GM18907 (cell line): ENCODE measurements at regions not wholly inside any gene's neighbourhood (a gene's known extent, or its start where the extent isn't known, plus 50 kb on each side); places are given as distances from the start of the nearest gene placed in this dataset.
A peak's percentile ranks its signal among the peaks of the same experiment; 100 is the strongest.

Source experiments
- ATAC-seq: cut with Tn5 transposase; IDR thresholded peaks from one replicate; pipeline ENCODE4 v1.9.1; 2021; ENCODE audit warnings: mild to moderate bottlenecking, moderate library complexity; ENCODE audit not compliant: unreplicated experiment

DNA sequence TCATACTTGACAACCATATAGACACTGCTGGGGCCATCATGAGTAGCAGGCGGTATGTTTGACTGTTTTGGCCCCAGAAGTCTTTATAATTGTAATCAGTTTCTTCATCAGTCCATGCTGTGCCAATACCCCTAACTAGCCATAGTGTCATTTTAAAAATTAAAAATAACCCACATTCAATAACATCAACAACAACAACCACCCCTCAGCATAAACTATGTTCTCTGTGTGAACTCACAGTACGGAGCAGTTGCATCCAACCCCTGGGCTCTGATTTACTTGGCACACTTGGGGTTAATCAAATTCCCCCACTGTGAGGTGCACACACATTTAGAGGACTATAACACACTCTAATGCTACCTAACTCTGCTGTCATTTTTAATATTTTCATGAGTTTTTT, 553.7 kb downstream of the USP25 start:
- no peak for ATAC-seq

DNA sequence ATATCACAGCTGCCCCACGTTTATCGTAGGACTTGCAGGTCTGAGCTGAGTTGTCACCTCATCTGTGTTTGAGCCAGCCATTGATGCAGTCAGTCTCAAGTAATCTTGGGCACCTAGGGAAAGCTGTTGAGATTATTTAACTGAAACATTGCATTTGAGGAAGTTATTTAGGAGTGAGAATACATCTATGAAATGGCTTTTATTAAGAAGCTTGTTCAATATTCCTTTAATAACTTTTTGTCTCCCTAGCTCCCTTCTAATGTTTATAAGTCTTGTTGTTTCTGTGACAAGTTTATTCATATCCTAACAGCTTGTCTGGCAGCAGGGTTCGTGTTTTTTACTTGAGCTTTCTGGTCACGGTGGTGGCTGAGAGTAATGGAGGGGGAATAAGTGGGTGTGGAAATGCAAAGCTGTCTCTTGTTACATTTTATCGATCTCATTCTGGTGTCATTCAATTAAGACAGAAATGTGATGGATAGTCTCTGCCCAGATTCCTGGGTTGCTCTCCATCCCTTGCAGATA, 555.9 kb downstream of the USP25 start:
- ATAC-seq: no peak

DNA sequence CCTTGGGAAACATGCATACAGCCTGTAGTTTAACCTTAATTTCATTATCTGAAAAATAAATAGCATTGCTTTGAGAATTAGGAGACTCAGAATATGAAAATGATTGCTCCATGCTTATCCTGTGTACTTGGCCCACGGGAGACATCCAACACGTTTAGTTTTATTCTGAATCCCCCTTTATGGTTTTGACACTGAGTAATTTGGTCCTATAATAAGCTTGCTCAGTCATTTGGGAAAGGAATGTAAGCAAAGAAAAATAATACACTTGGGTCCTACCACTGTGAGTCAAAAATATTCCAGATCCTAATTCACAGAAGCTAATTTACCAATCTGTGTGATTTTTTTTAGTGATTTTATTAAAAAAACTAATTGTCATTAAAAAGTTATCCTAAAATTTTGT, 557.3 kb downstream of the USP25 start:
- ATAC-seq: no peak

DNA sequence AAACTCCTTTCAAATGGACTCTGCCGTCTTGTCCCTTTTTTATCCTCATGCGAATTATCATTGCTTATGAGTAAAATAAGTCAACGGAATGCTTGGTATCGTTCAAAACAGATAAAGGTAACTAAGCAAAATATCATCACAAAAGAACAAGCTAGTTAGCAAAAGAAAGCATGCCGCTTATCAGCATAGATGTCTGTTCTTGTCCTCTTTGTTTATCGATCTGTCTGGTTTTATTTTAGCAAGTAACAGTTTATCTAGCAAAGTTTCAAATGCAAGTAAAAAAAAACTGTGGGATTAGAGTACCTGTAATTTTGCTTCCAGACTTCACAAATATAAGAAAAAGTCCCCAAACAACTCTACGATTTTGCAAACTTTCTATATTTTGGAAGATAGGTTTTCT, 561.5 kb downstream of the USP25 start:
- no peak for ATAC-seq

DNA sequence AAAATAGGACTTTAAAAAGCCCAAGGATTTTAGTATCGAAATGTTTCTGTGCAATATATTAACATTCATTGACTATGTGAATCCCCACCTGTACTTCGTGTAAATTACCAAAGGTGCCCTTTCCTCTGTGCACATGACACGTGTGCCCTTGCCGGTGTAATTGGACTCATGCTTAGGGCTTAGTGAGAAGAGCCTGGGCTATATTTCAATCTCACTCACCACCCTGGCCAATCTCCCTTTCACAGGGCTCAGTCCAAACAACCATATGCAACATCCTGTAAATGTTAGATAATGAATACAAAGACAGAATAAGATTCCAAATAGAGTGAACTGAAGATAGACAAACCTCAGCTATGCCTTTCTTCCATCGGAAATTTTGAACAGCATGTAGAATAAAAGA, 564.3 kb downstream of the USP25 start:
- no peak for ATAC-seq

DNA sequence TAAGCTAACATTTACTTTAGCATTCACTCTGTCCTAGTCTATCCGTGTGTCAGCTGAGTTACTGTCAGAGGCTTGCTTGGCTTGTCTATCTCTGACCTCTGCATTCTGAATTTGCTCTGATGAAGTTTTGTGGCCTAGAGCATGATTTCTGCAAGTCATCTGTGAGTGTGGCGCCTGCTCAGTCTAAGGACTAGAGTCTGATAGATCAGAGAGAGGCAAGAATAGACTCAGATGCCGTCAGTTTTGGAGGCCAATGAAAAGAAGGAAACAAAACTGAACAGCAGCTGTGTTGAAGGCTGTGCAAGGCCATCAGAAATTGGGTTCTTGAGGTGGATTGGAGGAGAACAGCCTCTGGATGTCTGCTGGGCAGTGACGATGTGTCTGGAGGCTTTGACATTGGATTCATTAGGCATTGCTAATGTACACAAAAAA, 573.1 kb downstream of the USP25 start:
- no peak for ATAC-seq

DNA sequence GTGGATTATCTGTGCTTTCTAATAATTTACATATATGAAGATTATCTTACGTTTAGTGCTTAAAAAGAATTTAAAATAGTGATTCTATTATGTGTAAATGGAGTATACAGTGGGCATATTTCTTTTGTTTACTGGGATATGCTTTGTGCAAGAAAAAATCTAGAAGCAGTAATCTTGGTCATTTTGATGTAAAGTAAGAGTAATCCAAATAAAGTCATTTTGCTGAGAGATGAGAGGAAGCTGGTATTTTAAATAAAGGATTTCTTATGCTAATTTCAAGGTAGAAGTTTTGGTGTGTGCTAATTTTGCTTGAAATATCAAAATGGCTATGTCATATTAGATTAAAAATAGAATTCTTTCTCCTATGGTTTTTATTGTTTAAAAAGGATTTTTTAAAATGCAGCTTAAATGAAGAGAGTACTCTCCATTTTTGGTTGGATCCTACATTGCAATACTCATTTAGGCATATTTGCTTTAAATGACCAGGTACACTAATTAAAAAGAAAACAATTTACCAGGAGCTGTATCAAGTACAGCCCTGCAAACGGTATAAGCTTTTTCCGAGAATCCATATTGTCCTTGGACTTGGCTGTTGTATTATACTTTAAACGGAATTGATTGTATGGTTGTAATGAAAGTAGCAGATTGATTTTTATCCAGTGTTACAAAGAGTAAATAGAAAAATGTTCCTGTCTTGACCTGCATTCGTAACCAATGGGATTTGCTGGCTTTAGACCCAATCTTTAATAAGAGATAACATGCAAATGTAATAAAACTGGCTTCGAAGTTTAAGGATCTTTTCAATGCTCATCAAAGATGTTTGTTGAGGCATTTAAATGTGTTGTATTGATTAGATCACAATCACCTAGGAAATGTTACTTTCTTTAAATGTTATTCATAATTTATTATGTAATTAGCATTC, 574.7 kb downstream of the USP25 start:
- ATAC-seq: no peak

DNA sequence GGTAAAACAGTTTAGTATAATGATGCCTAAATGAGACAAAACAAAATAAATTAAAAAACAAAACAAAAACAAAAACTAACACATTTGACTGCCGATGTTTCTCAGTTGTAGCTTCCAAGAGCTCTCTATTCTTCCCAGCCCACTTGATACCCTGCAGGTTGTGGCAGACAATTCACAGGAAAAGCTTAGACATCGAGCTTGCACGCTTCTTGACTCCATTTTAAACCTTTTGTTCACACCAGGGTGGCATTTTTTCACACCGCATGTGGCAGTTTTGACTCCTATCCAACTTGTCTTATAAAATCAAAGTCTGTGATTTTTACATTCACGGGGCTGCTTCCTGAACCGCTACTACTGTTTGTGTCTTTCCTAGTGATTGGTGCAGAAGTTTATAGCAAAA, 575.9 kb downstream of the USP25 start:
- ATAC-seq: no peak

DNA sequence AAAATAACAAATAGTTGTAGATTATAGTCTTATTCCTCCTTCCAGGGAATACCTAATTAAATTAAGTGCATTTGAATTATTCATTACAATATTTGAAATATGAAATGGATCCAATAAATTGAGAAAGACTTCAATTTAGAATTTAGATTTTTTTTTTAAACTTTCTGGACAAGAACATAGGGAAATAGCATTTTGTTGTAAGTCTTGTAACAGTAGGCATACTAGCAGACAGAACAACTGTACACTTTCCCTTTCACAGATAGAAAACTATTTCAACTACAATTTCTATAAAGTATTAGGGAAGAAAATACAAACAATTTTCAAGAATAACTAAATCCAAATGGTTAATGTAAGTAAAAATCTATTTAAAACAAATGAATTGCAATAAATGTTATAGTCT, 577.5 kb downstream of the USP25 start:
- no peak for ATAC-seq

DNA sequence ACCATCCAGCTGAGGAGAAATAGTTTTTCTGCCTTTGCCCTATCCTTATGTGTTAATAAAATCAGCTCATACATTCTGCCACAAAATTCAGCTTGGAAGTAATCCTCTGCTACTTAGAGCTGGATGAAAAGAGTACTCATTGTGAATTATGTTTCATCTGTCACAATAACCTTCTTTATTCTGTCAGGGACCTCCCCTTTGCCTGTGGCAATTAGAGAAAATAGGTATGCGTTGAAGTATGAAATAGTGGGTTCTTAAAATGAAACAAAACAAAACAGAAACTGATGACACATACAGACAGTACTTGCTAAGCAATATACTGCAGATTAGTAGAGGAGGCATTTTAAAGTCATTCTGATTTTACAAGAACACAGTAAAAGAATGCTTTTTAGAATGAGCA, 578.5 kb downstream of the USP25 start:
- ATAC-seq: no peak

DNA sequence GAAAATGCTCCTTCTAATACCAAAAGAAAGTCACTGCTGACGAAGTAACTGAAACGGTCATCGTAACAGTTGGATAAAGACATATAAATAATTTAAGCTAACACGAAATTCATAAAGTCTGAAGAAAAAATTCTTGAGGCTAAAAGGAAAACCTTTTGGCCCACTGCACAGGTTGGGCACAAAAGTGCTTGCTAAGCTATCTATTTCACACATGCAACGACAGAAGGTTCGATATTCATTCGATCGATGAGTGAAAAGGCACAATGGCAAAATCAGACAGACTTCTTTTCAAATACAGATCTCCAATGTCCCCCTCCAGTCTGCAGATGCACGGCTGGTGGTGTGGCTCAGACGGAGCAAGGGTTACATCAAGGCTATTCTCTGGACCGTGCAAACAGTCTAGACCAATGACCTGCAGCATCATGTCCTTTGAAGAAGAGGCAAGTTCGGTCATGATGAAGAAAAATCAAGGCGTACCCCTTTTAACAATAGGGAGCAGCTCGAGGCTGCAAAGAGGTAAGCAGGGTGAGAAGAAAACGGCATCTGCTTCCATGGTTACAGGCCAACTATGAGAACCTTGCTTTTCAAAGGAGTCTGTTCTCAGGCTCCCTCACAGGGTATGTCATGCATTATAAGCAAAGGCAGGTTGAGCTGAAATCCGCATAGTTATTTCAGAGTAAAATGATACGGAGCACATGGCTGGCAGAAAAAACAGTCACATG, 579.6 kb downstream of the USP25 start:
- no peak for ATAC-seq

DNA sequence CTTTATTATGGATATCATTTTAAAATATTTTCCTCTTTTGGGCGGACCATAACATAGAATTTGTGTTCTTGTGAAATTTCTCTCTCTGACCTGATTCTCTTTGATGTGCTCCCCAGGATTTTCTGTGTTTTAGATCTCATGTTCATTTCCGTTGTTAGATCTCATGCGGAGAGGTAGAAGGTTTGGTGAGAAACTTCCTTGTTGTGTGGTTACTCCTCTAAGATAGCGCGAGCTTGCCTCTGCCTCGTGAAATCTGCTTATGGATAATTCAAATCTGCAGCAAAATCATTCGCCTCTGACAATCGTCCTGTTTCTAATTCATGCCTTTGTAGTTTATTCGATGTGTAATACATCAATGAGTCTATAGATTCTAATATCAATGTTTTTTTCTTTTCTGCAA, 580.4 kb downstream of the USP25 start:
- no peak for ATAC-seq

DNA sequence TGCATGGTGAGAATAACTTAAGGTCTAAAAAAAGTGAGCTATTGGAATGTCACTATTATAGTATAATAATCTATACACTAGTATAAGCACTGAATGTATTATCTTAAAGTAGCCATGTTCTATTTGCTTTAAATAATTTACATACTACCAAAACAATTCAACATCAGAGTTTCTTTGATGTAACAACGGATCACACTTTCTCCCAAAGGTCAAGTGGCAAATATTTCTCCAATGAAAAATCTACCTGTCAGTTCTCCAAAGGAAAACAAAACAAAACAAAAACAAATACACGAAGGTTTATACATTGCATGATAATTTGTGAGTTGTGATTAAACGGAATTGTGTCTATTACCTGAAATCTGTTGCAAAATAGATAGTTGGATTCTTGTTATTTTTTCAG, 581.4 kb downstream of the USP25 start:
- ATAC-seq: no peak

DNA sequence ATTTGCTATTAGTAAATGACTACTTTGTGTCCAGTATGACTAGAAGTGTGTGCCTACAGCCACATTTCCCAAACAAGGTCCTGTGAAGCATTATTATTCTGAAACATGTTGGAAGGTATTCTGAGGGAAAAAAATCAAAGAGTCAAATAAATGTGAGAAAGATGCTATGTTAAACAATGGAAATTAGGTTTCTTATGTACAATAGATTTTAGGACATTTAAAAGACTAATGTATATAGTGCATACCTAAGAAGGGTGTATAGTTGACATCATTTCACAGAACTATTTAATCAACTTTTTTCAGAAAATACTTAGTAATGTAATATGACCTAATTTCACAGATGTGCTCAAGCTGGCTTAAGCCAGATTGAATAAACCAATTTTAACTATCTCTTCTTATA, 582.5 kb downstream of the USP25 start:
- no peak for ATAC-seq

DNA sequence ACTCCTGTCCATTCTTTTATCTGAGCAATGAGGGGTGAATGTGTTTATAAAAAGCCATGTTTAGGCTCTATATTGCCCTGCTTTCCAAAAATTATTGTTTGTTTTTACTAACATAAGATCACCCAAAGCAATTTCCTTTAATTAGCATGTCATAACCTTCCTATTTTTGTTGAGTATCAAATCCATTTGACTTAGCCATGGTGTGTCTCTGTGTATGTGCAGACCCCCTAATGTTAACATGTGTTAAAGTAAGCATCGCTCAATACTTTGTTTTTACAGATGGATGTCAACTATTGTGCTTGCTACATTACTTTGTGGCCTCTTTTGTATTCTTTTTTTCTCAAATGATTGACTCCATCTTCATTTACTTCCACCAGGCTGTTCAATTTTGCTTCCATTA, 585.4 kb downstream of the USP25 start:
- ATAC-seq: no peak

DNA sequence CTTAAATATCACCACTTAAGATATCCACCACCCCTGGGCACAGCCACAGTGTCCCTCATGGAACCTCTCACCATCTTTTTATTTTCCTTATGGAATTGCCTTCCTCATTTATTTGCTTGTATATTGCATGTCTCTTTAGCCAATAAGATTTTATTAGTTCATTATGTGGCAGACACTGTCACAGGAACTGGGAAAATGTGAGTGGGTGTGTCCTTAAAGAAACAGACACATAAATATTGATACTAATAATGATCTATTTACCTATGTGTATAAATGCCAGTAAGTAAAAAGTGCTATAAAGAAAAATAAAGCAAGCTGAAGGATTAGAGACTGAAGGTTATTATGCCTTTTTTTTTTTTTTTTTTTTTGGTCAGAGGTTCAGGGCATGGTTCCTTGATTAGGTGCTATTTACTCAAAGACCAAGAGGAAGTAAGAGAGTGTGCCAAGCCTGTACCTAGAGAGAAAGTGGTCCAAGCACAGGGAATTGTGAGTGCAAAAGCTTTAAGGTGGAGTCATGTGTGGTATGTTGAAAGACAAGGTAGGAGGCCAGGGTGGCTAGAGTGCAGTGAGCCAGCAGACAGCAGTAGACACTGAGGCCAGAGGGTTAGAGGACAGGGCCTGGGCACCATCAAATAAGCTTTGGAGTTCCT, 589.0 kb downstream of the USP25 start:
- no peak for ATAC-seq

DNA sequence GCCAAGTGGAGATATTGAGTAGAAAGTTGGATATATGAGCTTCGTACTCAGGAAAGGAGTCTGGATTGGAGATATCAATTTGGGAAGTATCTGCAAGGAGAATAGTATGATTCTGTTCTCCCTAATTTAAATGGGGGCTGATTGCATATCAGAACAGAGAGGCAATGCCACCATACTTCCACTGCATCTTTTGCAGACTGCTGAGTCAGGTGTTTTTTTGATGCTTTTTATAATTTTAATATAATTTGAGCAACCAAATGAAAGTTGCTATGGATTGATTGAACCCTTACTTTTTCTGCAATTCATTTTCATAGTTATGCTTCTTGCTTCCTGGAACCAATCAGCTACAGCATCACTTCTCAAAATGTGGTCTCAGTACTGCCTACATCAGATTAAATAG, 590.3 kb downstream of the USP25 start:
- ATAC-seq: no peak

DNA sequence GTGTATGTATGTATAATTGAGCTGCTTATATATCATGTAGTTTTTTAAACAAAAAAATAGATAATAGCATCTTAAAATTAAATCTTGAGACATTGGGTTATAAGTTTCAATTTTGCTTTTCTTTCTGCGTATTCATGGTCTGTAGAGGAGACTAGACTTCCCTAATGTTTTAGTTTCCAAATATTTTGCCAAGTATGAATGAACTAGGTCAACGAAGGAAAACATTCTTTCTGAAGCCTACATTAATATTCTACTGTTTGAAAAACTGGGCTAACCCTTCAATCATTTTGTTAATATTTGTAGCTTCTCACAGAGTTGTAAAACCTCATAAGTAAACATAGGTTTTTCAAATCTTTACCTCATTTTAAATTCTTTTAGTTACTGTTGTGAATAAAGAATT, 592.7 kb downstream of the USP25 start:
- no peak for ATAC-seq

DNA sequence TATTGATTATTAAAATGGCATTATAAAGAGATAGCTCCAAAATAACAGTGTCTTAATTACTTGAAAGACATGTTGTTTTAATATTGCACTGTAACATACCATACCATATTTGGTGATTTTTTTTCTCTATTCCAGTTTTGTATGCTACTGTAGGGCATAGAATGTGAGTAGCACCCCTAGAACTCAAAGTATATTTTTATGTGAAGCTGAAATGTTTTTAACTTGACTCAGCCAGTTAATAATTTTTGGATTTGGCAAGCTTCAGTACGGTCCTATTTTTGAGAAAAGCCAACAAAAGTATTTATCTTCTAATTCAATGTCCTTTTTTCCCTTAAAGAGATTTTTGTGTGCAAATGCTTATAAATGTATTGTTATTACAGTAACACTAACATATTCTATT, 593.8 kb downstream of the USP25 start:
- no peak for ATAC-seq

DNA sequence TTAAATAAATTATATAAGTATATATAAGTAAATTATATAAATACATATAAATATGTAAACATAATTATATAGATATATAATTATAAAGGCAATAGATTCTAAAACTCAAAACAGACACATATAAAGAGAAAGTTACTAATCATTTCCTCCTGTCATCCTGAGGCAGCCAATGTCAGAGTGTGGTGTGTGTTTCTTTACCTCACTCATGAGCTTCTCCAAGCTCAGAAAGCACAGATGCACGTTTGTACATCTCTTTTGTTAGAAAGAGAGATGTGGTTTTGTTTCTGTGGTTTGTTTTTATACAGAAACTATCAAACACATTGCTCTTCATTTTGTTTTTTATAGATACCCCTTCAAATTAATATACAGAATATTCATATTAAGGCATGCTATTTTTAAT, 594.8 kb downstream of the USP25 start:
- ATAC-seq: no peak

DNA sequence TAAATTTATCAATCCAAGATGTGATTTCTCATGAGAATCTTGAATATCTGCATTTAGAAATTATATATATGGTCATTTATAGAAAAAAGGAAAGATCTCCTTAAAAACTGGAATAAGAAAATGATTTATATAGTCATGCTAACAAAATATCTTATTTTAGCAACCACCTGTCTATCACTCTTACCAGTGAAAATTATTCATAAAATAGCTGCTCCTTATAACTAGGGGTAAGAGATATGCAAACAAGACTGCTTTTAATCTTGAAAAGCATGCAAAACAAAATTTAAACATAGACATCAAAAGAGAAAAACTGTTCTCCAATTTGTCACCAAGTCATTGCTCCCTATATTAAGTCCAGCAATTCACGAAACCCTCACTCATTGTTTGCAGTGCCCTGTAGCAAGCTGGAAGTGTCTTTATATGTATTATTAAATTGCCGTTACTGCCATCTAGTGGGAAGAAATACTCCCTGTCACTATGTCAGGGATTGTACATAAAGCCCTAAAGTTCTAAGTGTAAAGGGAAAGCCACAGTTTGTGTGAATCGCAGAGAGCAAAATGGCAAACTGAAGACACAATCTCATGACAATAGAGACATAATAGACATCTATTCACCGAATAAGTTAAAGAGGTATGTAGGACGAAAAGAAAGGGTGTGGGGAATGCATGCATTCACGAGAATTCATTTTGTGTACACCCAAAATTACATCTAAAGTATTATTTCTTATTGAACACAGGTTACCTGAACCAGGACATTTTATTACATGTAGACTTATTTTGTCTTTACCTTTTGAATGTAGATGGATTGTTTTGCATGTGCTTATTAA, 600.5 kb downstream of the USP25 start:
- peak; percentile 78 for ATAC-seq
